Adrenal gland (tissue), 9 donors: ENCODE measurements at regions not wholly inside any gene's neighbourhood (a gene's known extent, or its start where the extent isn't known, plus 50 kb on each side); places are given as distances from the start of the nearest gene placed in this dataset.

Experiments
- DNase-seq, 7 donors: peaks; one replicate each; pipeline ENCODE4 v3.0.0-alpha.2; 2019 to 2020
- H3K27ac ChIP-seq, 5 donors: fragments of 200-600 bp; sonication (generic) in 4 of 5; 1 replicate in 3 of 5; 2 replicates in 2 of 5; pipeline versions ENCODE4 v1.5.1 to v1.8.0; 2016 to 2020; ENCODE audit warnings: mild to moderate bottlenecking in 1 of 5
- H3K27me3 ChIP-seq: fragments of 200-600 bp; 2 replicates; pipeline ENCODE4 v1.8.0; 2021
- H3K36me3 ChIP-seq, 2 donors: fragments of 200-600 bp; replicated peaks in 1 of 2; 1 replicate in 1 of 2; 2 replicates in 1 of 2; pipeline versions ENCODE4 v1.5.1 to v1.8.0; 2018 to 2022
- H3K4me1 ChIP-seq, 2 donors: fragments of 200-600 bp; replicated peaks in 1 of 2; 1 replicate in 1 of 2; 2 replicates in 1 of 2; pipeline versions ENCODE4 v1.5.1 to v1.8.0; 2018 to 2021
- H3K4me3 ChIP-seq, 4 donors: fragments of 200-600 bp; sonication (generic) in 3 of 4; one replicate each; pipeline ENCODE4 v1.5.1; 2016 to 2018
- H3K9me3 ChIP-seq, 3 donors: fragments of 200-600 bp; sonication (generic) in 1 of 3; replicated peaks in 1 of 3; 1 replicate in 2 of 3; 2 replicates in 1 of 3; pipeline versions ENCODE4 v1.5.1 to v1.8.0; 2016 to 2021
- POLR2A ChIP-seq, 2 donors: fragments of 450-650 bp; IDR thresholded peaks; one replicate each; pipeline ENCODE4 v1.6.1; 2017; ENCODE audit warnings: antibody characterized with exemption in 2 of 2, mild to moderate bottlenecking in 2 of 2, moderate library complexity in 1 of 2
- WGBS, 4 donors: extraction: QIAGEN DNeasy Blood & Tissue Kit in 2 of 4; methylation state at CpG; one replicate each; pipeline versions ENCODE4 v1.1.5 to v1.1.7; 2013 to 2017; 5-methylcytosine and 5-hydroxymethylcytosine counted together
- intact Hi-C, 2 donors: fragments of 100-400 bp; cut with DNase I; formaldehyde crosslinking; loops; one replicate each; pipeline versions ENCODE4 v1.14.1 to v1.15.0; 2022 to 2023
- TF ChIP-seq, protein P1 (sequence below), 6 experiments: fragments of 450-650 bp in 4 of 6; fragments of 200-600 bp in 2 of 6; sonication (generic) in 1 of 6; IDR thresholded peaks; 1 replicate in 5 of 6; 2 replicates in 1 of 6; pipeline versions ENCODE4 v1.5.1 to v1.8.0; 2016 to 2021; ENCODE audit warnings: antibody characterized with exemption in 6 of 6, mild to moderate bottlenecking in 2 of 6, moderate library complexity in 1 of 6
- donor health status: healthy with polysubstance abuse.
- donor health status: Bipolar disorder and iron deficiency.
- donor health status: DM: yes; HTN: yes; CAD: no.
- donor health status: DM: no; HTN: no; CAD: no.
- donor health status: DM: no; HTN: no; CAD: no.

DNA sequence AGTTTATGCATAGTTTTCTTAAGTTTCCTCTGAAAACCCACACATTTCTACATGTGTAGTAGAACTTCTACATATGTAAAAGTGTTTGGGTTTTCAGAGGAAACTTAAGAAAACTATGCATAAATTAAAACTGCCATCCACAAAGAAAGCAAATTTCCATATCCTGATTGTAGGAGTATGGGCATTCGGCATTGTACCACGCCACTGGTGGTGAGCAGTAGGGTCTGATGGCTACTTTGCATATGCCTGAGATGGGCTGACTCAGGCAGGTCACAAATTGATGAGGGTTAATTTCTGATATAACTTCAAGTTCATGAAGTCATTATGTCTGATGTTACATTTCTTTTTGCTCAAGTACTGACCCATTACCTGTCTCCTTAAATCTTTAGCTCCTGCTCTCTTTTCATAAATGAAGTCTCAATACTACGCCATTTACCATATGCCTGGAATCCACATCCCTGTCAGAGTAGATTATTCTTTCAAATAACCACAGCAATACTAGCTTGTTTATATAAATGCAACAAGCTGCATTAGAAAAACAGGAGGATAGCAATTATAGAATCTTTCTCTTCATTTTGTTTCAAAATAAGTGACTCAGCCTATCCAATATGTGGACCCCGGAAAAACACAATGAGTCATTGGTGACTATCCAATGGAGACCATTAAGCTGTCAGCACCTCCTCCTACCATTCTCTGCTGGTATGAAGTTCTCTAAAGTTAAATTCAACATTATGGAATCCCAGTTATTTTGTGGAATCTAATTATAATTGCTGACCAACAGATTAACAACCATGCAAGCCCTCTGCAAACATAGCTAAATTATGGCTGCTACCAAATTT, 355.2 kb upstream of the UBE2E3 start:
- WGBS, 4 donors: 67 to 84% (median 82%) methylated on average over 4 of the region's 4 CpGs
- TF ChIP-seq, protein P1, sequence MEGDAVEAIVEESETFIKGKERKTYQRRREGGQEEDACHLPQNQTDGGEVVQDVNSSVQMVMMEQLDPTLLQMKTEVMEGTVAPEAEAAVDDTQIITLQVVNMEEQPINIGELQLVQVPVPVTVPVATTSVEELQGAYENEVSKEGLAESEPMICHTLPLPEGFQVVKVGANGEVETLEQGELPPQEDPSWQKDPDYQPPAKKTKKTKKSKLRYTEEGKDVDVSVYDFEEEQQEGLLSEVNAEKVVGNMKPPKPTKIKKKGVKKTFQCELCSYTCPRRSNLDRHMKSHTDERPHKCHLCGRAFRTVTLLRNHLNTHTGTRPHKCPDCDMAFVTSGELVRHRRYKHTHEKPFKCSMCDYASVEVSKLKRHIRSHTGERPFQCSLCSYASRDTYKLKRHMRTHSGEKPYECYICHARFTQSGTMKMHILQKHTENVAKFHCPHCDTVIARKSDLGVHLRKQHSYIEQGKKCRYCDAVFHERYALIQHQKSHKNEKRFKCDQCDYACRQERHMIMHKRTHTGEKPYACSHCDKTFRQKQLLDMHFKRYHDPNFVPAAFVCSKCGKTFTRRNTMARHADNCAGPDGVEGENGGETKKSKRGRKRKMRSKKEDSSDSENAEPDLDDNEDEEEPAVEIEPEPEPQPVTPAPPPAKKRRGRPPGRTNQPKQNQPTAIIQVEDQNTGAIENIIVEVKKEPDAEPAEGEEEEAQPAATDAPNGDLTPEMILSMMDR (IDR thresholded peaks at IDR 0.05): no peak
- TF ChIP-seq POLR2A (IDR thresholded peaks at IDR 0.05): no peak
- Histone ChIP-seq H3K4me1 (no peaks in the 10 kb centered on the region), H3K36me3 (no peaks in the 10 kb centered on the region), H3K9me3 (no peaks in the 10 kb centered on the region), H3K27me3 (no peaks in the 10 kb centered on the region), H3K27ac (no peak overlapping the region), H3K4me3 (no peak overlapping the region)
- no peak for DNase-seq
- intact Hi-C loops: no loop called here

DNA sequence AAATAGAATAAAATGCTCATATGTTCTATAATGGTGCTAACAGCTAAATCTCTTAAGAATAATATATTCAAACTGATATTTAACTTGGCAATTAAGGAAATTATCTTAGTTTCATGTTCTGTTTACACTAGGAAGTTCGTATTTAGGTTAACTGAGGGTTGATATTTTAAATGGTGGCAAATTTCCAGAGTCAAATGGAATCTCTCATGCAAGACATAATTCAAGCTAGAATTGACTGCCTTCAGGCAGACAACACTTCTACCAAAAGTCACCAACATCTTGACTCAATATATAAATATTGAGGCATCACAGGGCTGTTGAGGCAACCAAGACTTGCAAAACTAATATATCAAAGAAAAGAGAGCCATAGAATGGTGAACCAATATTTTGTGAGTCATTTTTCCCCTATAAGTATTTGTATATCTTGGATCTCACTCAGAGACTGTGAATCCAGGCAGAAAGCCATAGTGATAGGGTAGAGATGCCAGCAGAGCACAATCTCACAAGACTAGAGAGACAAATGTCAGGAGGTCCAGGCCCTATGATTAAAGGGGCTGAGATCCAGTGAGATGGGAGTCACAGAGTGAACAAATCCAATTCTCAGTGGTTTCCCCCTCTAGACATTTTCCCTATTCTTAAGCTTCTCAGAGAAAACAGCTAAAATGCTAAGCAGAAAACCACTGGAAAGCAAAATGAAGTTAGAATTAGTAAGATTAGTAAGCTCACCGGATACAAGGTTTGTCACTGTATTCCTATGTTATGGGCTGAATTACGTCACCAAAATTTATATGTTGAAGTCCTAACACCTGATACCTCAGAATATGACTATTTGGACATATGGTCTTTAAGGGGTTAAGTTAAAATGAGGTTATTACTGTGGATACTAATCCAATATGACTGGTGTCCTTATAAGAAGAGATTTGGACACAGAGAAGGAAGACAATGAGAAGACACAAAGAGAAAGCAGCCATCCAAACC, 358.2 kb upstream of the UBE2E3 start:
- TF ChIP-seq, protein P1 (IDR thresholded peaks at IDR 0.05): no peak
- TF ChIP-seq POLR2A (IDR thresholded peaks at IDR 0.05): no peak
- DNase-seq: no peak
- no peaks in the 10 kb centered on the region for H3K36me3 ChIP-seq
- intact Hi-C loops: no loop called here
- no peaks in the 10 kb centered on the region for H3K9me3 ChIP-seq
- 55 to 68% (median 63%) methylated on average over 3 of the region's 3 CpGs for WGBS, 4 donors
- H3K27me3 ChIP-seq: no peaks in the 10 kb centered on the region
- H3K4me3 ChIP-seq: no peak overlapping the region
- H3K4me1 ChIP-seq: no peaks in the 10 kb centered on the region
- no peak overlapping the region for H3K27ac ChIP-seq

DNA sequence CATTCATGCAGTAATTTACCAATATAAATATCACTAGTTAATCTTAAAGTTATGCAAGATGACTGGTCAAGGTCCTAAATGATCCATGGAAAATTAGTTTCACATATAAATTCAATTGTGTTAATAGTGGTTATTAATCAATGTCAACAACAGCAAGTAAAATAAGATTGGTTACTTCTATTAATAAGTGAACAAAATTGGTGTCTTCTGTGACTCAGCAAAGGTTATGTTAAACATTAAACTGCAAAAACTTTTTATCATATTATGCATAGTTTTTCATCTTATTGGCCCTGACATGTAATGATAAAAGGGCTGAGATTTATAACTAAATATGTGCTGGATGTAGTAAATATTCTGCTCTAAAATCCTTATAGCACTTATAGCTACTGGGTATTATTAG, 359.0 kb upstream of the UBE2E3 start:
- Histone ChIP-seq H3K9me3 (no peaks in the 10 kb centered on the region), H3K27me3 (no peaks in the 10 kb centered on the region), H3K4me1 (no peaks in the 10 kb centered on the region), H3K4me3 (no peak overlapping the region), H3K36me3 (no peaks in the 10 kb centered on the region), H3K27ac (no peak overlapping the region)
- intact Hi-C loops: no loop called here
- TF ChIP-seq, protein P1 (IDR thresholded peaks at IDR 0.05): no peak
- TF ChIP-seq POLR2A (IDR thresholded peaks at IDR 0.05): no peak
- DNase-seq: no peak

DNA sequence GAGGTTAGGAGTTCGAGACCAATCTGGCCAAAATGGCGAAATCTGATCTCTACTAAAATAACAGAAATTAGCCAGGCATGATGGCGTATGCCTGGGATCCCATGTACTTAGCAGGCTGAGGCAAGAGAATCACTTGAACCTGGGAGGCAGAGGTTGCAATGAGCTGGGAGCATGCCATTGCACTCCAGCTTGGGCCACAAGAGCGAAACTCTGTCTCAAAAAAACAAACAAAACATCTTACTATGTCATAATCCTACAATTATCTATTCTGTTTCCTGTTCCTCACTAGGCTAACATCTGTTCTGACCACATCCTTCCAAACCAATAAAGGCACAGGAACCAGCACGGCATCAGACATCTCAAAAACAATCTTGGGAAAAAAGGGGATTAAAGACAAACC, 361.8 kb upstream of the UBE2E3 start:
- no peaks in the 10 kb centered on the region for H3K36me3 ChIP-seq
- WGBS, 4 donors: 69 to 82% (median 76%) methylated on average over 5 of the region's 5 CpGs
- intact Hi-C loops: no loop called here
- H3K4me1 ChIP-seq: no peaks in the 10 kb centered on the region
- H3K27ac ChIP-seq: no peak overlapping the region
- no peak for DNase-seq
- H3K9me3 ChIP-seq: no peaks in the 10 kb centered on the region
- no peak overlapping the region for H3K4me3 ChIP-seq
- no peak for TF ChIP-seq POLR2A (IDR thresholded peaks at IDR 0.05)
- TF ChIP-seq, protein P1 (IDR thresholded peaks at IDR 0.05): no peak
- H3K27me3 ChIP-seq: no peaks in the 10 kb centered on the region
